ENCODE measurements at regions not wholly inside any gene's neighbourhood (a gene's known extent, or its start where the extent isn't known, plus 50 kb on each side); places are given as distances from the start of the nearest gene placed in this dataset.

DNA sequence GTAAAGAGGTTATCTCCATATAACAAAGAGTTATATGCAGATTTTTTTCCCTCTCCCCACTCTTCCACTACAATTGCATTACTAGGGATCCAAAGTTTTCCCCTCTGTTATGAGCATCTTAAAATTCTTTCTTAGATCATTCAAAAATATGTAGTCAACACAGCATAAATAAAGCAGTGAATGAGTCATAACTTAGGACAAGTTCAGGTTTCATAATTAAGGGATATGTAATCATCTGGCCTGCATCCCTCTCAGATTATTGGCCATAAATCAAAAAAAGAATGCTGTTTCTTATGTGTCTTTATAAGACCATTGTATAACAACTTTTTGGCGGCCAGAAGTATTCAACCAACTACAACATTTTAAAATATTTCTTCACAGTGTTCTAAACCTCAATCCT lies 1526.1 kb downstream of the KCNT2 start:
- TF ChIP-seq, protein P1, sequence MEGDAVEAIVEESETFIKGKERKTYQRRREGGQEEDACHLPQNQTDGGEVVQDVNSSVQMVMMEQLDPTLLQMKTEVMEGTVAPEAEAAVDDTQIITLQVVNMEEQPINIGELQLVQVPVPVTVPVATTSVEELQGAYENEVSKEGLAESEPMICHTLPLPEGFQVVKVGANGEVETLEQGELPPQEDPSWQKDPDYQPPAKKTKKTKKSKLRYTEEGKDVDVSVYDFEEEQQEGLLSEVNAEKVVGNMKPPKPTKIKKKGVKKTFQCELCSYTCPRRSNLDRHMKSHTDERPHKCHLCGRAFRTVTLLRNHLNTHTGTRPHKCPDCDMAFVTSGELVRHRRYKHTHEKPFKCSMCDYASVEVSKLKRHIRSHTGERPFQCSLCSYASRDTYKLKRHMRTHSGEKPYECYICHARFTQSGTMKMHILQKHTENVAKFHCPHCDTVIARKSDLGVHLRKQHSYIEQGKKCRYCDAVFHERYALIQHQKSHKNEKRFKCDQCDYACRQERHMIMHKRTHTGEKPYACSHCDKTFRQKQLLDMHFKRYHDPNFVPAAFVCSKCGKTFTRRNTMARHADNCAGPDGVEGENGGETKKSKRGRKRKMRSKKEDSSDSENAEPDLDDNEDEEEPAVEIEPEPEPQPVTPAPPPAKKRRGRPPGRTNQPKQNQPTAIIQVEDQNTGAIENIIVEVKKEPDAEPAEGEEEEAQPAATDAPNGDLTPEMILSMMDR (conservative IDR thresholded peaks at IDR 0.05; ENCODE audit: low read length), result no peak
- no peak for TF ChIP-seq EZH2phosphoT487 (IDR thresholded peaks at IDR 0.05; ENCODE audit: borderline replicate concordance)

All from Loucy (cell line).